ENCODE measurements at regions not wholly inside any gene's neighbourhood (a gene's known extent, or its start where the extent isn't known, plus 50 kb on each side); places are given as distances from the start of the nearest gene placed in this dataset.

- no peak for TF ChIP-seq CTCF (conservative IDR thresholded peaks at IDR 0.05)
- Mint-ChIP-seq H3K9me3 (peaks cover 6% of the 10 kb centered on the region), H3K27ac (no peak overlapping the region), H3K36me3 (no peaks in the 10 kb centered on the region), H3K27me3 (peaks cover 2% of the 10 kb centered on the region), H3K4me1 (ENCODE audit: unreplicated experiment) (no peaks in the 10 kb centered on the region), H3K4me3 (no peak overlapping the region)
- DNase-seq (ENCODE audit: extremely low spot score, unreplicated experiment), result no peak
Observed at GRCh38 chr7:125386211-125386610, 456.6 kb upstream of the POT1 start.

- no peaks in the 10 kb centered on the region for H3K4me1 Mint-ChIP-seq (ENCODE audit: unreplicated experiment)
- H3K9me3 Mint-ChIP-seq, result peaks cover 6% of the 10 kb centered on the region
- H3K4me3 Mint-ChIP-seq, result no peak overlapping the region
- TF ChIP-seq CTCF (conservative IDR thresholded peaks at IDR 0.05), result peak; percentile 26
- H3K27ac Mint-ChIP-seq, result no peak overlapping the region
- no peaks in the 10 kb centered on the region for H3K27me3 Mint-ChIP-seq
- DNase-seq (ENCODE audit: extremely low spot score, unreplicated experiment), result no peak
- H3K36me3 Mint-ChIP-seq, result no peaks in the 10 kb centered on the region
Observed at GRCh38 chr7:125383324-125383723, 453.7 kb upstream of the POT1 start.

GRCh38 chr7:125382401-125382800 lies 452.8 kb upstream of the POT1 start:
- H3K4me3 Mint-ChIP-seq, result no peak overlapping the region
- TF ChIP-seq CTCF (conservative IDR thresholded peaks at IDR 0.05), result no peak
- H3K36me3 Mint-ChIP-seq, result no peaks in the 10 kb centered on the region

GRCh38 chr7:125375942-125376341 lies 446.3 kb upstream of the POT1 start:
- no peak for DNase-seq (ENCODE audit: extremely low spot score, unreplicated experiment)
- H3K27me3 Mint-ChIP-seq, result no peaks in the 10 kb centered on the region
- H3K9me3 Mint-ChIP-seq, result no peaks in the 10 kb centered on the region
- H3K4me3 Mint-ChIP-seq, result no peak overlapping the region
- H3K4me1 Mint-ChIP-seq (ENCODE audit: unreplicated experiment), result no peaks in the 10 kb centered on the region
- no peak overlapping the region for H3K27ac Mint-ChIP-seq
- no peak for TF ChIP-seq CTCF (conservative IDR thresholded peaks at IDR 0.05)
- no peaks in the 10 kb centered on the region for H3K36me3 Mint-ChIP-seq

More at GRCh38 chr7:125382401-125382800, 452.8 kb upstream of the POT1 start:
- Mint-ChIP-seq H3K27me3 (no peaks in the 10 kb centered on the region), H3K4me1 (ENCODE audit: unreplicated experiment) (no peaks in the 10 kb centered on the region), H3K27ac (no peak overlapping the region), H3K9me3 (peaks cover 6% of the 10 kb centered on the region)
- DNase-seq (ENCODE audit: extremely low spot score, unreplicated experiment), result no peak

- no peak overlapping the region for H3K4me3 Mint-ChIP-seq
- no peak for TF ChIP-seq CTCF (conservative IDR thresholded peaks at IDR 0.05)
Observed at GRCh38 chr7:125370502-125370901, 440.9 kb upstream of the POT1 start.

GRCh38 chr7:125363873-125364272 lies 434.2 kb upstream of the POT1 start:
- no peaks in the 10 kb centered on the region for H3K4me1 Mint-ChIP-seq (ENCODE audit: unreplicated experiment)
- H3K27ac Mint-ChIP-seq, result no peak overlapping the region
- no peak for TF ChIP-seq CTCF (conservative IDR thresholded peaks at IDR 0.05)
- no peak overlapping the region for H3K4me3 Mint-ChIP-seq
- H3K36me3 Mint-ChIP-seq, result no peaks in the 10 kb centered on the region
- no peaks in the 10 kb centered on the region for H3K27me3 Mint-ChIP-seq
- no peaks in the 10 kb centered on the region for H3K9me3 Mint-ChIP-seq
- no peak for DNase-seq (ENCODE audit: extremely low spot score, unreplicated experiment)

More at GRCh38 chr7:125370502-125370901, 440.9 kb upstream of the POT1 start:
- DNase-seq (ENCODE audit: extremely low spot score, unreplicated experiment), result no peak
- no peaks in the 10 kb centered on the region for H3K9me3 Mint-ChIP-seq
- H3K36me3 Mint-ChIP-seq, result no peaks in the 10 kb centered on the region
- H3K4me1 Mint-ChIP-seq (ENCODE audit: unreplicated experiment), result no peaks in the 10 kb centered on the region
- no peaks in the 10 kb centered on the region for H3K27me3 Mint-ChIP-seq
- H3K27ac Mint-ChIP-seq, result no peak overlapping the region

Data from type B pancreatic cell (in vitro differentiated cells).